DMS153 treated with DMSO at 0.1 percent for 48 hours (cell line): ENCODE measurements at regions not wholly inside any gene's neighbourhood (a gene's known extent, or its start where the extent isn't known, plus 50 kb on each side); places are given as distances from the start of the nearest gene placed in this dataset.

Experiments used
- DNase-seq: peaks from one replicate; lab custom pipeline; 2025; ENCODE audit not compliant: unreplicated experiment; lab: John Stamatoyannopoulos, UW

DNA sequence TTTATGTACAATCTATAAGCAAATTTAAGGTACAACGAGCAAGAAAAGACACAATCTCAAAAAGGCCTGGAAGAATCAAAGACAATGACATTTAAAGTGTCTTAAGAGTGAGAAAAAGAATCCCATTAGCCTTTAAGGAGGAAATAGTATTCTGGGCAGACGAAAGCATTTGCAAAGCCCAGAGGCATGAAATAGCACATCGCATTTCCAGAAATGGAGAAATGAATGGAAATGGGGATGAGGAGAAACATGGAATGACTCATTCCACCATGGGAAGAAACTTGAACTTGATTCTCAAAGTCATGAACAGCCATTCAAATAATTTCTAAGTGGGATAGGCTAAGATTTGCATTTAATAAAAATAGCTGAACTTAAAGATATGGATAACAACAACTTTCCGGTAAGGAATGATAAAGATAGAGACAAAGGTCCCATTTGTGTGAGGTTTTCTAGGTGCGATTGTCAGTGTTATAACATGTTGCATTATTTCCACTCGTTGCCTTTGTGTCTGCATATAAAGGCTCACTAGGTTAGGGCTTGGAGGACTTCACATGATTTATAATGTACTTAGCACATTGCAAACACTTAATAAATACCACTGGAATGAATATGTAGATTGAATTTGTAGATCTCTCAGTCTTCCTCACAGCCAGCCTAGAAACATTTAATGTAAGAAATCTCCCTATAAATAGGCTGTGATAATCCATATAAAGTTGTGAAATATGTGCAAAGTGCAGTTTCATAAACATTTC is 310.3 kb upstream of the KLF6 start:
- DNase-seq: no peak

DNA sequence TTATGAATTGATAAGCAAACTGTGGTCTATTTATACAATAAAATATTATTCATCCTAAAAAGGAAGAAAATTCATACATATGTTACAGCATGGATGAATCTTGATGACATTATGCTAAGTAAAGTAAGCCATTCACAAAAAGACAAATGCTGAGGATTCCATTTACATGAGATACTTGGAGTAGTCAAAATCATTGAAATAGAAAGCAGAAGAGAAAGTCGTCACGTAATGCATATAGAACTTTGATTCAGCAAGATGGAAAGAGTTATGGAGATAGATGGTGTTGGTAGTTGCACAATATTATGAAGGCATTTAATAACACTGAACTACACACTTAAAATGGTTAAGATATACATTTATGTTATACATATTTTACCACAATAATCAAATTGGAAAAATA is 309.7 kb upstream of the KLF6 start:
- no peak for DNase-seq

DNA sequence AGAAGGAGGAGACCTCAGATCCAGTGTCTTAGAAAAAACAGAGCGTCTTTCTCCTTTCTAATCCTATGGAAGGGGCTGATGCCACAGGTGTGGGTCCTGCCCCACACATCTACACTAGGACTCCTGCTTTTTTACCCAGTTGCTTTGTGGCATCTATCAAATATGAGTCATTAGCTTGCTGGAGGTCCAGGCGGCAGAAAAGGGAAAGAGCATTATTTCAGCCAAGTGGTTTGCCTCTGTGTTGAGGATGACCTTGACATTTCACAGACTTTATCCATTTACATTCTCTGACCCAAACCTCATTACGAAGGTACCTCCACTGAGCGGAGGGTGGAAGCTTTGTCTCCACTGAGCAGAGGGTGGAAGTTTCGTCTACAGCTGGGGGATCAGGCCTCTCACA is 308.4 kb upstream of the KLF6 start:
- no peak for DNase-seq

- DNase-seq: no peak
Observed at GRCh38 chr10:4088354-4089066, 303.5 kb upstream of the KLF6 start.

DNA sequence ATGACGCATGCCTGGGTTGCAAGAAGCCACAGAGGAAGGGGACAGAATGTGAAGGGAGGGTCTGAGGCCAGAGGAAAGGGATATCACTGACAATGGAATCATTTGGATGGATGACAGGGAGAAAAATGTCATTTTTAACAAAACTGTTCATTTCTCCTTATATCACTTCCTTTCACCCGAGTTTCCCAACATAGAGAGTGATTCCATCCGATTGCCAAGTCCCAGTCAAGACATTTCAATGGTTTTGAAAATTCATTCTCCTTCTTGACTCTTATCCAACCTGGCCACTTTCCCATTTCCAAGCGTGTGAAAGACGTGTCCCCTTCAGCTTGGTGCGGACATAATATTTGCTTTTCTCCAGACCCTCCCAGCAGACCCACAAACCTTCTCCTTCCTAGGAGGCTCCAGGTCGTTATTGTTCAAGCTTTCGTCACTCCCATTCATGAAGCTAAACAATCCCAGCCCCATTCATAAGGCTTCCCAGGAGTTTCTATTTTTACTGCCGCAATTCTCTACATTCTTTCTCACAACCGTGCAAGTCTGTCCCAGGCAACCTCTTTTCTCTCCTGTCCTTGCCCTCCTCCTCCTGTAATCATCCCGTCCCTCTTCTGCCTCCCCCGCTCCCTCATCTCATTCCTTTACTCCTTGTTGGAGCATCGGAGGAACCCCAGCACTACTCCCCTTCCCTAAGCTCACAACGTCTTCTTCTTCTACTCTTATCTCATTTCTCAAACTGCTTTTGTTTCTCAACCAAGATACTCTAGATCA is 301.3 kb upstream of the KLF6 start:
- no peak for DNase-seq

DNA sequence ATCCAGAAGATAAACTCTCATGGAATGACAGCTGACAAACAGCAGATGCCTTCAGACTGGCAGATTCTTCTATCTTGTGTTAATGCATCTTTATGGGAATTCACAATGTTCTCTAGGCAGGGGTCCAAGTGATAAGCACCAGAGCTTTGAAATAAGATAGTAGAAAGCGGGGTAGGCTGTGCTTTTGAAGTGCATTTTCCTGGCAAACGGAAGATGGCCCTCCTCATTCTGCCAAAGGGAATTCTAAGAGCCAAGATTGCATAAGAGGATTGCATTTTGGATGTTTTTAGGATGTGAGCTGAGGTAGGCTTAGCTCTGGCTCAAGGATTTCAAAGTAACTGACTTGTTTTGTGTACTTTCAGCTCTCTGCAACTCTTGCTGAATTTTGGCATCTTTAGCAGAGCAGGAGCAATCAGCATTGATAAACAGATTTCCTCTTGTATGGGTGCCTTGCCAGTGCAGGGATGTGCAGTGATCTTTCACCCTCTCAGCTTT is 298.5 kb upstream of the KLF6 start:
- DNase-seq: no peak

GRCh38 chr10:4082861-4083260 is 297.9 kb upstream of the KLF6 start:
- DNase-seq: no peak

DNA sequence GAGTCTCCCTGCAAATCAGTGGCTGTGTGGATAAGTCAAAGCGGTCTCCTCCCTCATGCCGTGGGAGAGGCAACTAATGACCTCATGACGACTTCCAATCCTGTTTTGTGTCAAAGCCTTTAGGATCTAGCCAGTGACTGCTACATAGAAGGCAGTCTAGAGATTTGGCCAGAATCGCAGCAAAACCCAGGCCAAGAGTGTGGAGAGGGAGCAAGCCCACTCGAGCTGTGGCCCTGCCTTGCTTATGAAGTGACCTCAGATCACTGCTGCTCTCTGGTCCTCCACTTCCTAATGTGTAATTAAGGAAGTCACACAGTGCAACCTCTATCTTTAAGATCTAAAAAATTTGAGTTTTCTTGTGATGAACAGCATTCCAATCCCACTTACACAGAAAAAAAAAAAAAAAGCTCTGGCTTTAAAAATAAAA is 296.7 kb upstream of the KLF6 start:
- DNase-seq: no peak

GRCh38 chr10:4080225-4080805 is 295.3 kb upstream of the KLF6 start:
- DNase-seq: no peak

DNA sequence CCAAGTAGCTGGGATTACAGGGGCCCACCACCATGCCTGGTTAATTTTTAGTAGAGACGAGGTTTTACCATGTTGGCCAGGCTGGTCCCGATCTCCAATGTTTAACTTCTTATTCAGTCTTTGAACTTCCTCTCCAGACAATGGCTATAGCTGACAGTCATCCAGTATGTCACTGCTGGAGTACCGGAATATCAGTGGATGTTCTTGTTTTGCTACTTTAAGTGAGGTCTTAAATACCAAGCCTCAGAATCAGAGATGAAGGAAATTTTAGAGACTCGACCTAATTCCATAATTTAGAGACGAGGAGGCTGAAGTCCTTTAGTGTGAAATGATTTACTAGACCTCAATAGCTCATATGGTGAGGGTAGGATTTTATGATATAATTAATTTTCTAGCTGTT is 294.8 kb upstream of the KLF6 start:
- no peak for DNase-seq

- no peak for DNase-seq
Observed at GRCh38 chr10:4077804-4078203, 292.8 kb upstream of the KLF6 start.

GRCh38 chr10:4076983-4077382 is 292.0 kb upstream of the KLF6 start:
- no peak for DNase-seq

- DNase-seq: no peak
Observed at GRCh38 chr10:4075443-4075842, 290.4 kb upstream of the KLF6 start.

- no peak for DNase-seq
Observed at GRCh38 chr10:4074545-4075407, 289.8 kb upstream of the KLF6 start.

GRCh38 chr10:4073912-4074311 is 288.9 kb upstream of the KLF6 start:
- DNase-seq: no peak

DNA sequence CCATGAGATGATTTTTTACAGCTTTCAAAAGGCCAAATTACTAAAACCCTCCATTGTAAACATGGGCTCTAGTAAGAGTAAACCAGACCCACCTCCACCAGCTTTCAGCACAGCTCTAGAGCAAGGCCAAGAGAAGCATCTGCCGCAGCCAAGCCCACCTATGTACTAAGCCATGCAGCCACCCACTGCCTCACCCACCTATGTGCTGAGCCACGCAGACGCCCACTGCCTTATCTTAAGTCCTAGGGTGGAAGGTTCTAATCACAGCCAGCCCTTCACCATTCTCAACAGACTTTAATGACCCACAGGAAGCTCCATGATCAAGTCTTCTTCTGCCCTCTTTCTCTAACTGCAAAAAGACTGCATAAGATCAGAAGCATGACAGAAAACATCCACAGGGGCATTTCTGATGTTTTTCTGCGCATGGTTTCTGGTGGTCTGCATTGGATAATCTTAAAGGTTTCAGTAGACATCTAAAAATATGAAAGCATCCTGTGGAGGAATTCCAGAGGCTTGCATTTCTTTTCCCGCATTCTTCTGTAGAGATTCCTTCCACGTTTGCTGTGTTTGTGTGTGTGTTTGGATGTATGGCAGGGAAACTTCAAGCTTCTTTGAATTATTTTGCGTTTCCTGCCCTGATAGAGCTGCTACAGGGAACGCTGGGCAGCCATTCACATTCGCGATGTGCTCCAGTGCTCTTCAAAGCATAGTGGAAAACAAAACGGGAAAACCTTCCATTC is 286.1 kb upstream of the KLF6 start:
- DNase-seq: no peak

DNA sequence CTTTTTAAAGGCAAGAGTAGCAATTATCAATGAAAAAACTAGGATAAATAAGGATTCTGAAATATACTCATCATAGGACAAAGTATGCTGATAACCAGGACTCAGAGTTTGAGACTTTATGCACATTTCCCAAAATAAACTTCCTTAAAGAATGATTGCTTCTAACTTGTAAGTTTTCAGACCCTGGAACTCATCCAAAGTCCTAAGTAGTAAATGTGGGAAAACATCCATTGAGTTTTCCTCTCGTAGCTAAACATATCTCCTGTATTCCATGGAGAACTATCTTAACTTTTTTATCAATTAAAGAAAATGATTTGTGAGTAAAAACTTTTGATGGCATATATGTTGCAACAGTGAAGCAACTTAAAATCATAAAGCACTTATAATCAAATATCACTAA is 285.2 kb upstream of the KLF6 start:
- DNase-seq: no peak

DNA sequence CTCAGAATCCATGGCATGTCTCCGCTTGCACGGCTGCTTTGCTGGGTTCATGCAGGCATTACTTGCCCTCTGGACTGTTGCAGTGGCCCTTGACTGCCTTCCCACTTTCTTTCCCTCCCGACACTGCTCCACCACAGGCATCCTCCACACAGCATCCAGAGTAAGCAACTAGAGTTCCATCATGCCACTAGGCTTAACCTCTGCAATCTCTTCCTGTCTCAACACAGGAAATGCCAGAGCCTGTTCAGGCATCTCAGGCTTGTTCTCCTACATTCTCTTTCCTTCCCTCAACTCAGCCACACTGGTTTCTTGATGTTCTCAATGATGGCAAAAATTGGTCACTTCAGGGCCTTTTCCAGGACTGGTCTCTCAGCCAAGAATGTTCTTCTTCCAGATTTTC is 284.5 kb upstream of the KLF6 start:
- DNase-seq: no peak

DNA sequence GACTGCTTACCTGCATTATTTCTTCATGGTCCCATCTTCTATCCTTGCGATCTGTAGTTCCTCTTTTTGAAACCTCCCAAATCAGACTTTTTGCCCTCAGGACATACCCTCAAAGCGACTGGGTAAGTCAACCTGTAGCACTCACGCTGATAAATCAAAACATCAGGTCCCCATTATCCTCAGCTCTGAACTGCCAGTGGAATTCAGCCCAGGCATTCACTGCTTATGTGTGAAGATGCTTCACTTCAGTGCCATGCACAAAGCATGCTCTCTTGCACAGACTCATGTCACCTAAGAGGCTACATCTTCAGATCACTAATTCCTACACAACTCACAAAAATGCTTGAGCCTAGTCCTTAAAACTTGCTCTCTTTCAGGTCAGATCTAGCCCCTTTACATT is 283.6 kb upstream of the KLF6 start:
- DNase-seq: no peak
